GM12878 (cell line): ENCODE measurements at regions not wholly inside any gene's neighbourhood (a gene's known extent, or its start where the extent isn't known, plus 50 kb on each side); places are given as distances from the start of the nearest gene placed in this dataset.

Experiments
- ATAC-seq: fragments of 200-7000 bp; cut with Tn5 transposase; 3 replicates; pipeline ENCODE4 v1.9.1; 2020; ENCODE audit warnings: mild to moderate bottlenecking, moderate library complexity
- BruUV-seq: library from RNA; stranded (reverse); fragments of 400-500 nt; replicated peaks from 2 replicates; lab custom pipeline; 2021; lab: Mats Ljungman, UMichigan
- CTCF ChIA-PET: fragments of 300-600 bp; sonication (Branson Sonifier 250); formaldehyde crosslinking; extraction: SDS; loops from one replicate; lab custom pipeline; 2021; ENCODE audit warnings: inconsistent platforms; lab: Yijun Ruan, JAX
- POLR2A ChIA-PET: fragments of 350-600 bp; formaldehyde crosslinking; extraction: SDS; loops from one replicate; lab custom pipeline; 2021; ENCODE audit warnings: inconsistent platforms; lab: Charles Lee
- RAD21 ChIA-PET: fragments of 300-600 bp; sonication (Branson Sonifier 250); formaldehyde crosslinking; loops from one replicate; lab custom pipeline; 2023; ENCODE audit warnings: antibody characterized with exemption; ENCODE audit not compliant: unreplicated experiment; lab: Charles Lee
- SMC1A ChIA-PET: fragments of 300-600 bp; sonication (Branson Sonifier 250); formaldehyde crosslinking; loops from one replicate; lab custom pipeline; 2023; ENCODE audit not compliant: unreplicated experiment, uncharacterized antibody; lab: Charles Lee
- DNase-seq: peaks from one replicate; pipeline ENCODE4 v3.0.0-alpha.2; 2011; ENCODE audit warnings: low read depth, low spot score
- FAIRE-seq: peaks from 3 replicates; lab custom pipeline; 2011; peaks lifted over from hg19 to GRCh38; lab: Jason Lieb, UNC
- H2AFZ ChIP-seq: 2 replicates; pipeline ENCODE4 v1.6.0; 2011; ENCODE audit warnings: low read depth, low read length, control low read depth; ENCODE audit not compliant: control insufficient read depth
- H3K27ac ChIP-seq: 2 replicates; pipeline ENCODE4 v1.5.1; 2011; ENCODE audit warnings: control low read depth; ENCODE audit not compliant: control insufficient read depth, insufficient read depth
- H3K27me3 ChIP-seq, 2 experiments: replicated peaks in 1 of 2; 2 replicates each; pipeline versions ENCODE4 v1.6.0 to v1.6.1; 2011; ENCODE audit warnings: low read length in 1 of 2; ENCODE audit not compliant: control insufficient read depth in 2 of 2, insufficient read depth in 2 of 2
- H3K36me3 ChIP-seq, 2 experiments: 2 replicates each; pipeline ENCODE4 v1.5.1; 2011; ENCODE audit warnings: low read length in 1 of 2; ENCODE audit not compliant: control insufficient read depth in 2 of 2, insufficient read depth in 2 of 2
- H3K4me1 ChIP-seq: 2 replicates; pipeline ENCODE4 v1.6.1; 2011; ENCODE audit warnings: mild to moderate bottlenecking, low read length, moderate library complexity, mixed read lengths; ENCODE audit not compliant: control insufficient read depth, insufficient read depth
- H3K4me2 ChIP-seq: 2 replicates; pipeline ENCODE4 v1.6.0; 2011; ENCODE audit warnings: control low read depth; ENCODE audit not compliant: control insufficient read depth, insufficient read depth
- H3K4me3 ChIP-seq: fragments of 200-600 bp; sonication (generic); 2 replicates; pipeline ENCODE4 v1.5.1; 2016
- H3K79me2 ChIP-seq: 2 replicates; pipeline ENCODE4 v1.6.0; 2011; ENCODE audit warnings: low read length; ENCODE audit not compliant: control insufficient read depth, insufficient read depth
- H3K9ac ChIP-seq: 2 replicates; pipeline ENCODE4 v1.8.0; 2011; ENCODE audit warnings: low read length, control low read depth, mixed read lengths; ENCODE audit not compliant: control insufficient read depth, insufficient read depth
- H3K9me3 ChIP-seq: replicated peaks from 3 replicates; pipeline ENCODE4 v1.5.1; 2011; ENCODE audit warnings: mild to moderate bottlenecking, low read length; ENCODE audit not compliant: control insufficient read depth, insufficient read depth
- H4K20me1 ChIP-seq: 2 replicates; pipeline ENCODE4 v1.6.0; 2011; ENCODE audit not compliant: control insufficient read depth, insufficient read depth
- BACH1 ChIP-seq: fragments of 450-650 bp; IDR thresholded peaks from 2 replicates; pipeline ENCODE4 v1.6.1; 2017; ENCODE audit warnings: mild to moderate bottlenecking, borderline replicate concordance
- PAX5 ChIP-seq: IDR thresholded peaks from 2 replicates; pipeline ENCODE4 v1.6.1; 2011; ENCODE audit warnings: low read depth, low read length, borderline replicate concordance
- RAD21 ChIP-seq: IDR thresholded peaks from 2 replicates; pipeline ENCODE4 v1.6.1; 2011; ENCODE audit warnings: mild to moderate bottlenecking, low read depth, low read length, moderate library complexity; ENCODE audit not compliant: insufficient read depth
- RBBP5 ChIP-seq: fragments of 200-600 bp; sonication (generic); conservative IDR thresholded peaks from 2 replicates; pipeline ENCODE4 v1.6.1; 2016
- SREBF2 ChIP-seq: IDR thresholded peaks from 2 replicates; pipeline ENCODE4 v1.6.1; 2012; ENCODE audit warnings: mild to moderate bottlenecking, low read length
- TAF1 ChIP-seq: IDR thresholded peaks from 2 replicates; pipeline ENCODE4 v1.6.1; 2011; ENCODE audit warnings: mild to moderate bottlenecking, low read depth, low read length, borderline replicate concordance
- USF2 ChIP-seq: IDR thresholded peaks from 2 replicates; pipeline ENCODE4 v1.6.1; 2011; ENCODE audit warnings: low read depth, low read length, improper control_type of control experiment, borderline replicate concordance
- ZNF687 ChIP-seq: fragments of 450-650 bp; IDR thresholded peaks from 2 replicates; pipeline ENCODE4 v1.6.1; 2017; ENCODE audit warnings: mild to moderate bottlenecking, moderate library complexity
- WGBS: methylation state at CpG from one replicate; pipeline ENCODE4 v1.1.6; 2016; ENCODE audit warnings: low lambda C conversion rate; ENCODE audit not compliant: insufficient replicate concordance, insufficient coverage; ENCODE audit errors: missing lambda C conversion rate; 5-methylcytosine and 5-hydroxymethylcytosine counted together
- in situ Hi-C: fragments of 300-500 bp; cut with MboI; formaldehyde crosslinking; loops from 9 replicates; pipeline ENCODE4 v1.14.3; 2018; ENCODE audit warnings: mixed read lengths
- intact Hi-C: fragments of 100-400 bp; cut with micrococcal nuclease; formaldehyde crosslinking; loops from one replicate; pipeline ENCODE4 v1.14.2; 2022; ENCODE audit not compliant: unreplicated experiment

GRCh38 chr6:147852772-147853171, 344.3 kb downstream of the SAMD5 start:
- H4K20me1 ChIP-seq, result no peaks in the 10 kb centered on the region
- FAIRE-seq (no peak), DNase-seq (no peak), ATAC-seq (no peak)
- no peaks in the 10 kb centered on the region for H3K27me3 ChIP-seq
- H3K9ac ChIP-seq, result no peak overlapping the region
- SMC1A ChIA-PET, result no interaction called here
- H3K36me3 ChIP-seq, result no peaks in the 10 kb centered on the region
- TF ChIP-seq BACH1, result no peak
- TF ChIP-seq SREBF2, result no peak
- TF ChIP-seq PAX5, result no peak
- no peak for TF ChIP-seq USF2
- no peak for TF ChIP-seq RBBP5
- no peak for TF ChIP-seq TAF1
- TF ChIP-seq ZNF687, result no peak
- TF ChIP-seq RAD21, result no peak
- WGBS, result 3% methylated on average over 2 of the region's 2 CpGs
- BruUV-seq, result no TSS peak
- in situ Hi-C loops (no loop called here), intact Hi-C loops (no loop called here)
- no peak overlapping the region for H3K4me3 ChIP-seq
- no peaks in the 10 kb centered on the region for H3K9me3 ChIP-seq
- RAD21 ChIA-PET, result no interaction called here
- H2AFZ ChIP-seq, result no peak overlapping the region
- CTCF ChIA-PET, result no interaction called here
- POLR2A ChIA-PET, result no interaction called here
- H3K4me2 ChIP-seq, result no peak overlapping the region
- H3K4me1 ChIP-seq, result no peaks in the 10 kb centered on the region
- H3K79me2 ChIP-seq, result no peaks in the 10 kb centered on the region
- H3K27ac ChIP-seq, result no peak overlapping the region
